ENCODE measurements at regions not wholly inside any gene's neighbourhood (a gene's known extent, or its start where the extent isn't known, plus 50 kb on each side); places are given as distances from the start of the nearest gene placed in this dataset.

DNA sequence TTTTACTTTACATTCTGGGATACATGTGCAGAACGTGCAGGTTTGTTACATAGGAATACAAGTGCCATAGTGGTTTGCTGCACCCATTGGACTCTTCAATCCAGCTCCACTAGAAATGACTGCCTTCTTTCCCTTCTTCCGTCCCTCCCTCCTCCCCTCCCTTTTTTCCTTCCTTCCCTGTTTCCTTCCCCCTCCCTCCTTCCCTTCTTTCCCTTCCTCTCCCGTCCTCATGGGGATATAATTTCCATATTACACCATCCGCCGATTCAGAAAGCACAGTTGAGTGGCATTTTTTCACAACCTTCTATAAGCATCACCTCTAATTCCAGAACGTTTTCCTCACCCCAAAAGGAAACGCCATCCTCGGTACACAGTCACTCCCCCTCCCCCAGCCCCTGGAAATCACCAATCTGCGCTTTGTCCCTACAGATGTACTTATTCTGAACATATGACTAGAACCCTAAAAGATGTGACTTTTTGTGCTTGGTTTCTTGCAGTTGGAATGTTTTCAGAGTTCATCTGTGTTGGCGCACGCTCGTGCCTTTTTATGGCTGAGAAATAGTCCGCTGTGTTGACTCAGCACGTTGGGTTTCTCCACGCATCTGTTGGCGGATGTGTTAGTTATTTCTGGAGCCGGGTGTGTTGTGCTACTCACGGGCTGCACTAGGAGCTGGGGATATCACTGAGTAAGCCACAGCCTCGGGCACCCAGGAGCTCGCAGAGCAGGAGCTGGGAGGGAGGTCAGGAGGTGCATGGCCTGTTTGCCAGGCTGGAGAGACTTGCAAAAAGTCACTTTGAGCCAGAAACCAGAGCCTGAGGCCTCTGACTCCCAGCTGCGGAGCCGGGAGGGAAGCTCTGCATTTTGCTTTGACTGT, 336.4 kb downstream of the SEC14L1 start:
- TF ChIP-seq POLR2AphosphoS5 (IDR thresholded peaks at IDR 0.05) (peak; percentile 28 to 45), EP300 (IDR thresholded peaks at IDR 0.05) (no peak), POLR2A (IDR thresholded peaks at IDR 0.05) (no peak)
- TF ChIP-seq, protein P1, sequence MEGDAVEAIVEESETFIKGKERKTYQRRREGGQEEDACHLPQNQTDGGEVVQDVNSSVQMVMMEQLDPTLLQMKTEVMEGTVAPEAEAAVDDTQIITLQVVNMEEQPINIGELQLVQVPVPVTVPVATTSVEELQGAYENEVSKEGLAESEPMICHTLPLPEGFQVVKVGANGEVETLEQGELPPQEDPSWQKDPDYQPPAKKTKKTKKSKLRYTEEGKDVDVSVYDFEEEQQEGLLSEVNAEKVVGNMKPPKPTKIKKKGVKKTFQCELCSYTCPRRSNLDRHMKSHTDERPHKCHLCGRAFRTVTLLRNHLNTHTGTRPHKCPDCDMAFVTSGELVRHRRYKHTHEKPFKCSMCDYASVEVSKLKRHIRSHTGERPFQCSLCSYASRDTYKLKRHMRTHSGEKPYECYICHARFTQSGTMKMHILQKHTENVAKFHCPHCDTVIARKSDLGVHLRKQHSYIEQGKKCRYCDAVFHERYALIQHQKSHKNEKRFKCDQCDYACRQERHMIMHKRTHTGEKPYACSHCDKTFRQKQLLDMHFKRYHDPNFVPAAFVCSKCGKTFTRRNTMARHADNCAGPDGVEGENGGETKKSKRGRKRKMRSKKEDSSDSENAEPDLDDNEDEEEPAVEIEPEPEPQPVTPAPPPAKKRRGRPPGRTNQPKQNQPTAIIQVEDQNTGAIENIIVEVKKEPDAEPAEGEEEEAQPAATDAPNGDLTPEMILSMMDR (IDR thresholded peaks at IDR 0.05), result no peak

Measured in upper lobe of left lung (tissue), 4 donors.